NT2/D1 (cell line): ENCODE measurements at regions not wholly inside any gene's neighbourhood (a gene's known extent, or its start where the extent isn't known, plus 50 kb on each side); places are given as distances from the start of the nearest gene placed in this dataset.

Experiments used
- DNase-seq: peaks from one replicate; pipeline ENCODE4 v3.0.0-alpha.2; 2011; ENCODE audit warnings: low read depth, low spot score
- H3K27me3 ChIP-seq: 2 replicates; pipeline ENCODE4 v1.6.0; 2011; ENCODE audit warnings: mild to moderate bottlenecking; ENCODE audit not compliant: insufficient read length, insufficient read depth
- H3K36me3 ChIP-seq: 2 replicates; pipeline ENCODE4 v1.6.1; 2011; ENCODE audit warnings: mild to moderate bottlenecking, low read length, mixed read lengths; ENCODE audit not compliant: insufficient read depth, insufficient read length
- H3K4me1 ChIP-seq: 2 replicates; pipeline ENCODE4 v1.5.1; 2011; ENCODE audit not compliant: insufficient read depth, insufficient read length
- H3K4me3 ChIP-seq: 2 replicates; pipeline ENCODE4 v1.5.1; 2011; ENCODE audit warnings: low read depth; ENCODE audit not compliant: insufficient read length
- H3K9ac ChIP-seq: 2 replicates; pipeline ENCODE4 v1.6.0; 2011; ENCODE audit warnings: low read depth; ENCODE audit not compliant: insufficient read length
- H3K9me3 ChIP-seq: 2 replicates; pipeline ENCODE4 v1.5.1; 2011; ENCODE audit warnings: mild to moderate bottlenecking, low read length; ENCODE audit not compliant: insufficient read depth
- SUZ12 ChIP-seq: IDR thresholded peaks from 2 replicates; pipeline ENCODE4 v1.6.1; 2011; ENCODE audit not compliant: insufficient read length, insufficient read depth; ENCODE audit errors: extremely low read depth
- YY1 ChIP-seq: IDR thresholded peaks from 2 replicates; pipeline ENCODE4 v1.6.1; 2011; ENCODE audit not compliant: insufficient read length, insufficient read depth
- ZNF274 ChIP-seq: IDR thresholded peaks from 2 replicates; pipeline ENCODE4 v1.6.1; 2011; ENCODE audit warnings: mild to moderate bottlenecking, low read depth, low read length

DNA sequence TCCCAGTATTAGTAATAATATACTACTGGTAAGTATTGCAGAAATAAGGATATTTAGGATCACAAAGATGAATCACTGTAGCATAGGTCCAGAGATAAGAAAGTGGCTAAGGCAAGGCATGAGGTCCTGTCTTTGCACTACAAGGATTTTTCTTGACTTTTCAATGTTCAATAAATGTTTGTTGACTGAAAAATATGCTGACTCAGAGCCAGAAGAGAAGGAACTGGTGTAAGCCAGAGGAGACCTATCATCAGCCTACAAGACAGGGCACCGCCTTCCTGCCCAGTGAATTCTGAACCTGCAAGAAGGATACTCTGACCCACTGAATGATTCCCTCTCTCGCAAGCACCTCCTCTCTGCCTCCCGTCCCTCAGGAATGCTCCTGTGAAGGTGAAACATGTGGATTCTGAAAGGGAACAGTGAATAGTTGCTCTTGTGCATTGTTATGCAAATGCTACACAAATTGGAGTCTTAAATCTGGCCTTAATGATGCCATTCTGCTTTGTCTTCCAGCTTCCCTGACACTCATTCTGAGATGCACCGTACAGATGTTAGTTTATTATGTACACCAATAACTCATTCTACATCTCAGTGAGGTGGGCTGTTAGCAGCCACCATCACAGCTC lies 540.0 kb downstream of the OMA1 start:
- H3K4me3 ChIP-seq: no peak overlapping the region
- TF ChIP-seq SUZ12: no peak
- no peak for TF ChIP-seq ZNF274
- no peak for TF ChIP-seq YY1
- H3K4me1 ChIP-seq: peaks cover 4% of the 10 kb centered on the region
- no peaks in the 10 kb centered on the region for H3K27me3 ChIP-seq
- H3K36me3 ChIP-seq: no peaks in the 10 kb centered on the region
- DNase-seq: peak; percentile 91
- no peaks in the 10 kb centered on the region for H3K9me3 ChIP-seq
- H3K9ac ChIP-seq: no peak overlapping the region

DNA sequence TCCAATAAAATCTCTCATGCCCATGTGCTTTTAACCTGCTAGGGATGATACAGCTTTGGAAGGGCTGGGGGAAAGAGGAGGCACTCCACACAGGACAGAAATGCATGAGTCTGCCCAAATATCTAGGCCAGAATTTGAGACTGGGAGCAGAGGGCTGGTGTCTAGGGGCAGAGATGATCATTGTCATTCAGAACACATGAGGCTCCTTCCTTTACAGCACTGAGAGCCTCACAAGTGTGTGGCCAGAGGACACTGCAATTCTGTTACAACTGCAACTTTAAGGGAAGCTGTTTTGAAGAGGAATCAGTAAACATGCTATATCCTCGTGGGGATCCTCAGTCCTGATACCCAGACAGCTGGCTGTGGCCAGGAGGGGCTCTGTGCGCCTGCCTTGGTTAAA lies 541.3 kb downstream of the OMA1 start:
- Histone ChIP-seq H3K36me3 (no peaks in the 10 kb centered on the region), H3K9ac (no peak overlapping the region), H3K4me1 (peaks cover 4% of the 10 kb centered on the region), H3K9me3 (no peaks in the 10 kb centered on the region), H3K27me3 (no peaks in the 10 kb centered on the region), H3K4me3 (no peak overlapping the region)
- peak; percentile 51 for DNase-seq
- no peak for TF ChIP-seq SUZ12
- TF ChIP-seq YY1: no peak
- TF ChIP-seq ZNF274: no peak

DNA sequence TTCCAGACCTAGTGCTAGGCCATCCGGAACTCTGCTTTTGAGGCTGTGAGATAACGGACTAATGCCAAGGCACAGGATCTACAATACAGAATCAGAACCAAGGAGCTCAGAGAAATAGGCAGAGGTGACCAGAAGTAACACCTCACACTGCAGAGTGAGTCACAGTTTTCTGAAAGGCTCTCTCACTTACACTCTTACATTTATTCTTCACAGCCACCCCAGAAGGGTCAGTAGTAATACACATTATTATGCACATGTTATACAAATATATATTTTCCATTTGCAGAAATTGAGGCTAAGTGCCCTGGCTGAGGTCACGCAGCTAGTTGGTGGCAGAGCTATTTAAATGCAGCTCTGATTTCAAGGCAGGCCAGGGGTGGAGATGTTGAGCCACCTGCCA lies 542.5 kb downstream of the OMA1 start:
- TF ChIP-seq SUZ12: no peak
- TF ChIP-seq ZNF274: no peak
- TF ChIP-seq YY1: no peak
- Histone ChIP-seq H3K36me3 (no peaks in the 10 kb centered on the region), H3K9me3 (no peaks in the 10 kb centered on the region), H3K4me1 (peaks cover 4% of the 10 kb centered on the region), H3K27me3 (no peaks in the 10 kb centered on the region), H3K4me3 (no peak overlapping the region), H3K9ac (no peak overlapping the region)
- DNase-seq: no peak

DNA sequence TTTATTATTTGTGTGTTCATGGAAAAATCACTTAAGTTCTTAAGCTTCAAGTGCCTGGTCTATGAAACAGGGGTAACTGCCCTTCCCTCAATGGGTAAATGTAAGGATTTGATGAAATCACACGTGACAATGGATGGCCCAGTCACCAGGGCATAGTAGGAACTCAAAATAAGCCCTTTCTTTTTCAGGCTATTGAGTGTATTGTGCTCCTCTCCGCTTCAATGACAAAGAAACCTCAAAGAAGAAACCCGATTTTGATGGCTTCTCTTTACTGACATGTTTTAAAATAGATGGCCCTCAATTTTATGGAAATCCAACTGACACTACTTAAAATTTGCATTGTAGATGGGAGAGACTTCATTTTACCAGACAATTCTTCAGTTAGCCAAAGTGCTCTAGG lies 543.5 kb downstream of the OMA1 start:
- H3K4me3 ChIP-seq: no peak overlapping the region
- H3K27me3 ChIP-seq: no peaks in the 10 kb centered on the region
- DNase-seq: peak; percentile 70
- TF ChIP-seq YY1 (no peak), ZNF274 (no peak), SUZ12 (no peak)
- H3K4me1 ChIP-seq: peaks cover 4% of the 10 kb centered on the region
- H3K9ac ChIP-seq: no peak overlapping the region
- no peaks in the 10 kb centered on the region for H3K9me3 ChIP-seq
- H3K36me3 ChIP-seq: no peaks in the 10 kb centered on the region

DNA sequence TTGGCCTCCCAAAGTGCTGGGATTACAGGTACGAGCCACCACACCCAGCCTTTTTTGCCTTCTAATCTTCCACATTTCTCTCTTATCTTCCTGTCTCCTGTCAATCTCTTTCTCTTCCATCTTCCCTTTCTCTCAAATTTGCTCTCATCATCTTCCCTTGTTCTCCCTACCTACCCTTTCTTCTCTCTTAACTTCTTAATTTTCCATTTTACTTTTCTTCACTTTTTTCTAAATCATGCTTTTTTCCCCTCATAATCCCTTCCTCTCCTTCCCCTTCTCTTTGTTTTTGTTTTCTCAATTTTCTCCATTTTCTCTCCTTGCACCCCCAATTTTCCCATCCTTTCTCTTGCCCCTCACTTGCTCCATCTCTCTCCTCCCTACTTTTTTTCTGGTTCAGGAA lies 545.7 kb downstream of the OMA1 start:
- Histone ChIP-seq H3K9me3 (no peaks in the 10 kb centered on the region), H3K4me1 (peaks cover 4% of the 10 kb centered on the region), H3K36me3 (no peaks in the 10 kb centered on the region), H3K27me3 (no peaks in the 10 kb centered on the region), H3K4me3 (no peak overlapping the region), H3K9ac (no peak overlapping the region)
- no peak for TF ChIP-seq ZNF274
- TF ChIP-seq YY1: no peak
- no peak for TF ChIP-seq SUZ12
- no peak for DNase-seq

DNA sequence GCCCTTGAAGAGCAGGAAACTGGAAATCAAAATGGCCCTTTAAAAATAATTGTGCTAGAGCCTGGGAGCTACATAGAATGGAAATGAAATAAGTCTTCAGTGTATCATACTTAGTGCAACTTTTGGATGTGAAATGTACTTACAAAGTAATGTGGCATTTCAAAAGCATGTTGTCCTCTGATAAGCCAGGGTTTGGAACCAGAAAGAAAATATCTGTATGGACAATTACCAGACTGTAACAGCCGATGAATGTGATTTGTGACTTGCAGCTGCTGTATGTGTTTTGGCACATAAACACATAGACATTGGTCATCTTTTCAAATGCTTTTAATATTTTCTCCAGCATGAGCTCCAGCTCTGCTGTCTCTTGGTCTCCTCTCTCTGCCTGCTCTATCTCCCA lies 546.4 kb downstream of the OMA1 start:
- H3K9me3 ChIP-seq: no peaks in the 10 kb centered on the region
- no peak overlapping the region for H3K4me3 ChIP-seq
- no peaks in the 10 kb centered on the region for H3K36me3 ChIP-seq
- no peak for TF ChIP-seq YY1
- TF ChIP-seq ZNF274: no peak
- no peak for TF ChIP-seq SUZ12
- peaks cover 6% of the 10 kb centered on the region for H3K4me1 ChIP-seq
- H3K9ac ChIP-seq: no peak overlapping the region
- H3K27me3 ChIP-seq: no peaks in the 10 kb centered on the region
- DNase-seq: no peak

DNA sequence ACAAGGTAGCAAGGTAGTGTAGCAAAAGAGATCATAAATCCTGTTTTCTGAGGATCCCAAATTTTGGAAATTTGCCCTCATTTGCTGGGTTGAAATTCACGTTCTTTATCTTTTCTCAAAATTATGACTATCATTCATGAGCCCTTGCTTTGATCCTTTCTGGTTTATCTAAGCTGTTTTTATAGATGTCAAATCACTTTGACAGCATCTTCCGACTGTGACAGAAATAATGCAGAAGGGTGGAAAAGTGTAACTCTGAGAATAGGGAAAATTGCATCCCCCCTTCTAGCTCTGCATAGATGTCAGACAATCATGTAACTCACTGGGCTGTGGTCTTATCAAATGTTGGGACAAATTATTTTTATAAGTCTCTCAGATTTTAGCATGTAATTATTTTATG lies 550.1 kb downstream of the OMA1 start:
- no peak for DNase-seq
- H3K9ac ChIP-seq: no peak overlapping the region
- H3K9me3 ChIP-seq: no peaks in the 10 kb centered on the region
- TF ChIP-seq SUZ12 (no peak), YY1 (no peak)
- peaks cover 5% of the 10 kb centered on the region for H3K4me1 ChIP-seq
- H3K36me3 ChIP-seq: no peaks in the 10 kb centered on the region
- no peaks in the 10 kb centered on the region for H3K27me3 ChIP-seq
- H3K4me3 ChIP-seq: no peak overlapping the region

DNA sequence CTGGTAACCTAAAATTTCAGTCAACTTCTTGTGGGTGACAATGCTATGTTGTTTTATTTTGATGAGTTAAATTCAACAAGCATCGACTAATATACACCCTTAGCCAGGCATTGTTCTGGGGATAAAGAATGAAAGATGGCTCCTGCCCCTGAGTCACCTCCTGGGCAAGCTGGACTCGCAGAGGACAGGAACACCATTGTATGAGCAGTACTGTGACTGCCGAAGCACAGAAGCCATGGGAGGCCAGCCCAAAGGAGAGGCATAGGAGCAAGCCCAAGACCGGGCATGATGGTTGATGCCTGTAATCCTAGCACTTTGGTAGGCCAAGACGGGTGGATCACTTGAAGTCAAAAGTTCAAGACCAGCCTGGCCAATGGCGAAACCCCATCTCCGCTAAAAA lies 555.2 kb downstream of the OMA1 start:
- Histone ChIP-seq H3K4me3 (no peak overlapping the region), H3K27me3 (no peaks in the 10 kb centered on the region), H3K9ac (no peak overlapping the region), H3K9me3 (no peaks in the 10 kb centered on the region), H3K4me1 (peaks cover 7% of the 10 kb centered on the region), H3K36me3 (no peaks in the 10 kb centered on the region)
- TF ChIP-seq YY1 (no peak), SUZ12 (no peak), ZNF274 (no peak)
- DNase-seq: no peak
